GM23248 (cell line): ENCODE measurements at regions not wholly inside any gene's neighbourhood (a gene's known extent, or its start where the extent isn't known, plus 50 kb on each side); places are given as distances from the start of the nearest gene placed in this dataset.

Experiments
- DNase-seq: peaks from one replicate; pipeline ENCODE4 v3.0.0-alpha.2; 2015
- H2AFZ ChIP-seq: fragments of 200-600 bp; sonication (generic); 2 replicates; pipeline ENCODE4 v1.6.1; 2016; ENCODE audit warnings: antibody characterized with exemption
- H3F3A ChIP-seq: fragments of 200-600 bp; sonication (generic); 2 replicates; pipeline ENCODE4 v1.6.1; 2016; ENCODE audit warnings: mild to moderate bottlenecking, antibody characterized with exemption, mixed run types; ENCODE audit not compliant: insufficient read depth
- H3K27ac ChIP-seq: fragments of 200-600 bp; sonication (generic); 2 replicates; pipeline ENCODE4 v1.5.1; 2016; ENCODE audit warnings: mild to moderate bottlenecking
- H3K27me3 ChIP-seq: fragments of 200-600 bp; sonication (generic); replicated peaks from 2 replicates; pipeline ENCODE4 v1.6.1; 2016; ENCODE audit warnings: mild to moderate bottlenecking; ENCODE audit not compliant: insufficient read depth
- H3K36me3 ChIP-seq: fragments of 200-600 bp; sonication (generic); 2 replicates; pipeline ENCODE4 v1.6.1; 2016; ENCODE audit warnings: low read depth, mild to moderate bottlenecking
- H3K4me1 ChIP-seq: fragments of 200-600 bp; sonication (generic); 2 replicates; pipeline ENCODE4 v1.6.1; 2016; ENCODE audit warnings: mild to moderate bottlenecking; ENCODE audit not compliant: insufficient read depth
- H3K4me2 ChIP-seq: fragments of 200-600 bp; sonication (generic); one replicate; pipeline ENCODE4 v1.6.1; 2016; ENCODE audit warnings: mild to moderate bottlenecking; ENCODE audit not compliant: unreplicated experiment
- H3K4me3 ChIP-seq: fragments of 200-600 bp; sonication (generic); 2 replicates; pipeline ENCODE4 v1.5.1; 2016; ENCODE audit warnings: mild to moderate bottlenecking
- H3K79me2 ChIP-seq: fragments of 200-600 bp; sonication (generic); 2 replicates; pipeline ENCODE4 v1.6.1; 2016; ENCODE audit warnings: mild to moderate bottlenecking; ENCODE audit not compliant: insufficient read depth
- H3K9ac ChIP-seq: fragments of 200-600 bp; sonication (generic); 2 replicates; pipeline ENCODE4 v1.6.1; 2016; ENCODE audit warnings: mild to moderate bottlenecking
- H3K9me2 ChIP-seq: fragments of 200-600 bp; sonication (generic); 2 replicates; pipeline ENCODE4 v1.6.1; 2016; ENCODE audit warnings: mixed run types, mild to moderate bottlenecking, moderate library complexity; ENCODE audit not compliant: insufficient read depth
- H3K9me3 ChIP-seq: fragments of 200-600 bp; sonication (generic); one replicate; pipeline ENCODE4 v1.6.1; 2017; ENCODE audit warnings: low read depth
- H4K20me1 ChIP-seq: fragments of 200-600 bp; sonication (generic); 2 replicates; pipeline ENCODE4 v1.6.0; 2016; ENCODE audit not compliant: insufficient read depth
- EZH2 ChIP-seq: fragments of 200-600 bp; sonication (generic); IDR thresholded peaks from 2 replicates; pipeline ENCODE4 v1.6.1; 2018; ENCODE audit warnings: antibody characterized with exemption, mild to moderate bottlenecking; ENCODE audit not compliant: insufficient read depth, poor library complexity, severe bottlenecking
- EZH2phosphoT487 ChIP-seq: fragments of 200-600 bp; sonication (generic); IDR thresholded peaks from 2 replicates; pipeline ENCODE4 v1.6.1; 2018; ENCODE audit warnings: antibody characterized with exemption, moderate library complexity, mild to moderate bottlenecking, low read depth; ENCODE audit not compliant: insufficient read depth
- WGBS, 2 experiments: methylation state at CpG; one replicate each; pipeline ENCODE4 v1.1.6; 2015 to 2017; ENCODE audit warnings: low lambda C conversion rate in 2 of 2, low coverage in 1 of 2; ENCODE audit errors: missing lambda C conversion rate in 2 of 2; 5-methylcytosine and 5-hydroxymethylcytosine counted together
- in situ Hi-C: fragments of 300-500 bp; cut with MboI; formaldehyde crosslinking; loops from 2 replicates; pipeline ENCODE4 v1.15.0; 2020

GRCh38 chr2:204021290-204022081, 84.9 kb downstream of the ICOS start:
- no peaks in the 10 kb centered on the region for H3K9me3 ChIP-seq
- no peak for TF ChIP-seq EZH2phosphoT487
- no peak for TF ChIP-seq EZH2
- no peaks in the 10 kb centered on the region for H4K20me1 ChIP-seq
- no peak overlapping the region for H2AFZ ChIP-seq
- H3K27me3 ChIP-seq: peaks cover 19% of the 10 kb centered on the region
- in situ Hi-C loops: no loop called here
- no peak for DNase-seq
- no peak overlapping the region for H3K27ac ChIP-seq
- no peaks in the 10 kb centered on the region for H3K79me2 ChIP-seq
- no peaks in the 10 kb centered on the region for H3K4me1 ChIP-seq
- H3K4me2 ChIP-seq: no peak overlapping the region
- no peaks in the 10 kb centered on the region; the same call in 1 of the 2 replicates for H3F3A ChIP-seq
- no peaks in the 10 kb centered on the region for H3K36me3 ChIP-seq
- H3K9me2 ChIP-seq: no peaks in the 10 kb centered on the region
- H3K9ac ChIP-seq: no peak overlapping the region
- H3K4me3 ChIP-seq: no peak overlapping the region
- 30 to 35% methylated on average over 5 of the region's 5 CpGs for WGBS, 2 experiments

GRCh38 chr2:204022550-204022949, 86.0 kb downstream of the ICOS start:
- H3K27ac ChIP-seq: no peak overlapping the region

GRCh38 chr2:204023088-204023487, 86.5 kb downstream of the ICOS start:
- H3K4me2 ChIP-seq: no peak overlapping the region
- no peaks in the 10 kb centered on the region for H3K9me3 ChIP-seq
- no peak overlapping the region for H3K4me3 ChIP-seq
- H3K27ac ChIP-seq: no peak overlapping the region
- DNase-seq: no peak
- no peak overlapping the region for H3K9ac ChIP-seq
- in situ Hi-C loops: no loop called here
- H3K9me2 ChIP-seq: no peaks in the 10 kb centered on the region
- peaks cover 23% of the 10 kb centered on the region for H3K27me3 ChIP-seq
- H3K4me1 ChIP-seq: no peaks in the 10 kb centered on the region
- no peaks in the 10 kb centered on the region; the same call in 1 of the 2 replicates for H3F3A ChIP-seq
- 25 to 33% methylated on average over 1 of the region's 1 CpG for WGBS, 2 experiments
- no peak overlapping the region for H2AFZ ChIP-seq
- no peak for TF ChIP-seq EZH2phosphoT487
- no peak for TF ChIP-seq EZH2
- H3K36me3 ChIP-seq: no peaks in the 10 kb centered on the region
- H4K20me1 ChIP-seq: no peaks in the 10 kb centered on the region
- no peaks in the 10 kb centered on the region for H3K79me2 ChIP-seq

More at GRCh38 chr2:204022550-204022949, 86.0 kb downstream of the ICOS start:
- in situ Hi-C loops: no loop called here
- H3K79me2 ChIP-seq: no peaks in the 10 kb centered on the region
- no peaks in the 10 kb centered on the region; the same call in 1 of the 2 replicates for H3F3A ChIP-seq
- H4K20me1 ChIP-seq: no peaks in the 10 kb centered on the region
- no peak for DNase-seq
- TF ChIP-seq EZH2phosphoT487 (no peak), EZH2 (no peak)
- no peak overlapping the region for H3K9ac ChIP-seq
- peaks cover 23% of the 10 kb centered on the region for H3K27me3 ChIP-seq
- H3K4me1 ChIP-seq: no peaks in the 10 kb centered on the region
- H3K9me2 ChIP-seq: no peaks in the 10 kb centered on the region
- no peaks in the 10 kb centered on the region for H3K9me3 ChIP-seq
- WGBS, 2 experiments: 50 to 54% methylated on average over 5 of the region's 5 CpGs
- no peaks in the 10 kb centered on the region for H3K36me3 ChIP-seq
- no peak overlapping the region for H3K4me3 ChIP-seq
- H3K4me2 ChIP-seq: no peak overlapping the region
- H2AFZ ChIP-seq: no peak overlapping the region

GRCh38 chr2:204024503-204024902, 87.9 kb downstream of the ICOS start:
- no peaks in the 10 kb centered on the region for H3K9me2 ChIP-seq
- no peak overlapping the region for H3K4me2 ChIP-seq
- peaks cover 23% of the 10 kb centered on the region for H3K27me3 ChIP-seq
- no peaks in the 10 kb centered on the region for H3K79me2 ChIP-seq
- no peaks in the 10 kb centered on the region; the same call in 1 of the 2 replicates for H3F3A ChIP-seq
- no peak overlapping the region for H3K27ac ChIP-seq
- H3K4me3 ChIP-seq: no peak overlapping the region
- TF ChIP-seq EZH2phosphoT487: no peak
- no peak for TF ChIP-seq EZH2
- H3K9ac ChIP-seq: no peak overlapping the region
- H3K36me3 ChIP-seq: no peaks in the 10 kb centered on the region
- DNase-seq: peak; percentile 59
- WGBS, 2 experiments: 0 to 4% methylated on average over 1 of the region's 1 CpG
- H2AFZ ChIP-seq: no peak overlapping the region
- in situ Hi-C loops: no loop called here
- H4K20me1 ChIP-seq: no peaks in the 10 kb centered on the region
- no peaks in the 10 kb centered on the region for H3K9me3 ChIP-seq
- H3K4me1 ChIP-seq: no peaks in the 10 kb centered on the region
